Stimulated activated CD4-positive, alpha-beta T cell treated with anti-CD3 and anti-CD28 coated beads, Interleukin-1b, Interleukin-23, amount 100 ng/mL, for 24 hours (primary cell): ENCODE measurements at regions not wholly inside any gene's neighbourhood (a gene's known extent, or its start where the extent isn't known, plus 50 kb on each side); places are given as distances from the start of the nearest gene placed in this dataset.

Experiments used
- DNase-seq, 4 experiments: peaks; one replicate each; pipeline ENCODE4 v3.0.0-alpha.2; 2020; ENCODE audit warnings: low read depth in 4 of 4, low spot score in 1 of 4

- no peak for DNase-seq
These were observed 1414.7 kb downstream of the PLA2G4A start for GRCh38 chr1:188243456-188243855.

DNA sequence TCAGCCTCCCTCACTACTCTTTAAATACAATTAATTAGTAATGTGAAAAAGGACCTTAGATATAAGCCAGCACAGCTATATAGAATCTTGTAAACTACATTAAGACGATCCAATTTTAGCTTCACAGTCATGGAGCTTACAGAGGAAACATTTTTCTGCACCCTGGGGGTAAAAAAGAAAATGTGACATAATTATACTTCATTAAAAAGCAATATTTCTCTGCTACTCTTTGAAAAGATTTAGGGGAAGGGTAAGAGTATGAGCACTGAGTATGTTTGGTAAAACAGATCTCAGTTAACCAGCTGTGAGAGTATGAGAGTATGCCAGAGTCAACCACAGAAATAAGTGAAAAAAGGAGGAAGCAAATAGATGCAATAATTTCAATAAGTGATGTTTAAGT lies 1415.9 kb downstream of the PLA2G4A start:
- DNase-seq, result no peak

- no peak for DNase-seq
These were observed 1418.5 kb downstream of the PLA2G4A start for GRCh38 chr1:188247255-188247654.

DNA sequence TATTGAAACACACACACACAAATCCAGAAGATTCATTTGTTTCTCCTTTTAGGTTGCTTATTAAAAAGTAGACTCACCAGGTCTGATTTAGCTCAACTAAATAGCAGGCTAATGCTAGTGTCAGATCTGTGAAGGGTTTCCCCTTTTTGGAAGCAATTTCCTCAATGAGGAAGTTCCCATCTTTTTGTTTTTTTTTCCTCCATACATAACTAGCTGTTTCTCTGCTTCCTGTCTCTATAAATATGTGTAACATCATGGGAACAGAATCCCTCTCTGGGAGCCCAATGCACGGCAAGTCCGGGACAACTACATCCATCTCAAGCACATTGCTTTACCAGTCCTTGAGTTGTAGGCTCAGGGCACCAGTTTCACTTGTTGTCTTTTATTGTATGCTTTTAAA lies 1421.1 kb downstream of the PLA2G4A start:
- no peak for DNase-seq

- DNase-seq, result no peak
These were observed 1422.3 kb downstream of the PLA2G4A start for GRCh38 chr1:188251036-188251435.

GRCh38 chr1:188261849-188262248 lies 1433.1 kb downstream of the PLA2G4A start:
- no peak for DNase-seq

DNA sequence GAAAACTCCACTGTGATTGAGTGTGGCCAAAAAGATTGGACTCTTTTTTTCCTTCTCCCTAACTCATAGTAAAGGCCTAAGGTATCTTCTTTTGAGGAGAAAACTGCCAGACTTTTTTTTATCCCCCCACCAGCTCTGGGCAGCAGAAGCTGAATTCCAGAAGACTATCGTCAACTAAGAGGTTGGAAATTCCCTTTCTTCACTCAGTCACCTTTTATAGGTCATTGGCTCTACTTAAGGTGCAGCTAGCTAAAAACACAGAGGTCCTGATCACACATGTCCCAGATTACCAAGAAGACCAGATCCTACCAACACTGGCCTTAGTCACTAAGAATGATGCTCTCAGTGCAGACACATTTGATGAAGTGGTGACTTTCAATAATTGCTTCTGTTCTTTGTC lies 1441.2 kb downstream of the PLA2G4A start:
- no peak for DNase-seq

GRCh38 chr1:188270497-188270896 lies 1441.7 kb downstream of the PLA2G4A start:
- DNase-seq, result no peak

DNA sequence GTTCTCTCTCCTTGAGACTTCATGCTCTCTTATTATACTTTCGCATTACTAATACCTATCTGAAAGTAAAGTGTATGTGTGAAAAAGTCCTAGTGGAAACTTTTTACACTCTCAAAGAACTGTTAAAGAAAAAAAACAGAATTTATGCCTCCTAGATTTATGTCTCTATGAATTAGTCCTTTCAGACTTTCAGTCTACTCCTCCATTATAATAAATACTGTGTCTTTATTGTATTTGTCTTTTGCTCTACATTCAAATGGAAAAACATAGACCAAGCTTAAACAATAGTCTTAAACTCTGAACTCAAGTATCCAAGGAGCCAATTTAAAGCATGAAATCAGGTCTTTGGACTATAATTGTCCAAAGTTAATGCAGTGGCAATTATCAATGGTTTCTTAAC lies 1449.0 kb downstream of the PLA2G4A start:
- DNase-seq, result no peak

DNA sequence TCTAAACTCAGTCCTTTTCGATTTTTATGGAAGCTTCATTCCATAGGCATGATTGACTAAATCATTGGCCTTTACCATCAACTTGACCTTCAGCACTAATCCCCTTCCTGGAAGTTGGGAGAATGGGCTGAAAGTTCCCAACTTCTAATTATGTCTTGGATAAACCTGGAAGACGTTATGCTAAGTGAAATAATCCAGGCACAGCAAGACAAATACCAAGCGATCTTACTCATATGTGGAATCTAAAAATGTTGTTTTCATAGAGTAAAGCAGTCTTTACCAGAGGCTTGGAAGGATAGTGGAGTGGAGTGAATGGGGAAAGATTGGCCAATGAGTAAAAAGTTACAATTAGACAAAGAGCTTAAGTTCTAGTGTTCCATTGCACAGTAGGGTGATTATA lies 1453.2 kb downstream of the PLA2G4A start:
- DNase-seq, result no peak

DNA sequence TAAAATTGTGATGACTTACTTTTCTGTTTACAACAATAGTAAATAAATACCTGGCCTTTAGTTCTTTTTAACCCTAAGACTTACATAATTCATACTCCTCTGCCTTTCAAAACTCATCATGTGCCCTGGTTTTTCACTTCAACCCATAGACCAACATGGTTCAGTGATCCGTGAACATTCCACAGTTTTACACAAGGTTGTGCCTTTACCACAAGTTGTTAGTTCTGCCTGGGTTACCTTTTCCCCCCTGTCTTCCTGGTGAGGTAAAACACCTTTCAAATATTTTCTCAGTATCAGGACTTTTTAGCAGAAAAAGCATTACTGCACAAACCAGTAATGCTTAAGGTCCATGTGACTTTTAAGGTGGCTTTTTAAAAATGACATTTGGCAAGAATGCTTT lies 1466.4 kb downstream of the PLA2G4A start:
- no peak for DNase-seq

- DNase-seq, result no peak
These were observed 1474.0 kb downstream of the PLA2G4A start for GRCh38 chr1:188302746-188303145.

GRCh38 chr1:188314557-188315137 lies 1485.9 kb downstream of the PLA2G4A start:
- DNase-seq, result no peak

DNA sequence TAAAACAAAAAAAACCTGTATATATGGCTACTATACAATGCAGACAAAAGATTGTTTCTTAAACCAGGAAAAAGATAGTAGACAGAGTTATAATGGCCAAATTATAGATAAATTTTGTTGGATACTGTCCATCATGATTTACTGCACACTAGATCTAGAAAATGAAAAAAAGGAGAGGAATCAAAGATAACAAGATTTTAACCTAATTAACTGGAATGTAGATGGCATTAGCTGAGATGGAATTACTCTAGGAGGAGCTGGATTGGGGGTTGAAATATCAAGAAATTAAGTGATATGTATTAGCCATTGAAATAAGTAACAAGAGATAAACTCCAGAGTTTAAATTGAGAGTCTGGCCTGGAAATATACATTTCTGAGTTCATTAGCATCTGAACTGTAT lies 1489.1 kb downstream of the PLA2G4A start:
- DNase-seq, result no peak

GRCh38 chr1:188325211-188325610 lies 1496.5 kb downstream of the PLA2G4A start:
- no peak for DNase-seq

DNA sequence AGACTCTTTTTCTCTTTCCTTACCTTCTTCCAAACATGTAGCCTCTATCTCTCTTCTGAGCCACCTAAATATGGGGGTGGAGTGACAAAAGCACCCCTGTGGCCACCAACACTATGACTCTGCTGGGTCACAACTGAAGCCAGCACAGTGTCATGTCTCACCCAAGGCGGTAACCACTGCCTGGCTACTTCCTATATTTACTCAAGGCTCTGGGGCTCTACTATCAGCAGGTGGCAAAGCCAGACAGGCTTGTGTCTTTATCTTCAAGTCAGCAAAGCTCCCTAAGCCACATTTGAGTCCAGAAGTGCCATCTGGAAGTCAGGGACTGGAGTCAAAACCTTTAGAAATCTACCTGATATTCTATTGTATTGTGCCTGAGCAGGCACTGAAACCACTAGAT lies 1515.2 kb downstream of the PLA2G4A start:
- no peak for DNase-seq

DNA sequence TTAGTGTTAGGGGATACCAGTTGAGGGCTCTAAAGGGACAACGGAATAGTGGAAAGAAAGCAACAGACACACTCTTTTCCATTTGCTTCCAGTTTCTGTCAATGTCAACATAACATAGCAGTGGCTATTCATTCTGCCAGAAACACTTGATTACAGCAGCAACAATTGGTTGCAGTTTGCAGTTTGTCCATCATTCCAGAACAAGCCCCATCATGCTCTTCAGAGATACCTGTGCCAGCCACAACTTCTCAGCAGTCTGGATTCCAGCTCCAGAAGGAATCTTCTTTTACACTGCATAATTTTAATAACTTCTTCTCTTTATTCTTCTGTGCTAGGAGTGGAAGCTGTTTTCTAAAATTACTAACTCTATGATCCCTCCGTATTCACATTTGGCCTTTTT lies 1521.4 kb downstream of the PLA2G4A start:
- DNase-seq, result no peak

- no peak for DNase-seq
These were observed 1526.3 kb downstream of the PLA2G4A start for GRCh38 chr1:188355082-188355481.

DNA sequence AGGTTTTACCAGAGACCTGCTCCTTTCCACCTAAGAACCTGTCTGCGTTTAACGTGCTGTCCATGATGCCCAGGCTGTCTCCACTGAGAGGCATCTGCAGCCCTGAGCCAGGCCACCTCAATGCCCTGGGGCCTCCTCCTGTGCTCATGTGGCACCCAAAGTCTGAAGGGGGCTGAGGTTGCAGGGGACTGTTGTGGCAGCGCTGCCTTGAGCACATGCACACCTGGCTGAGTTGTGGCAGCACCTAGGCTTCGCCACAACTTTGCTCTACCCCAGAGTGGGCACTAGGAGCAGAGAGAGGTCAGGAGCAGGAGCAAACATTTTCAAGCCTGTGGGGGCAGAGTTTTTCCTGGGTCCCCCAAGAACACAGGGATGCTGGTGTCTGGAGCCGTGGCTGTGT lies 1527.1 kb downstream of the PLA2G4A start:
- no peak for DNase-seq

- no peak for DNase-seq
These were observed 1530.6 kb downstream of the PLA2G4A start for GRCh38 chr1:188359315-188359714.

GRCh38 chr1:188363943-188364342 lies 1535.2 kb downstream of the PLA2G4A start:
- no peak for DNase-seq

GRCh38 chr1:188364927-188365449 lies 1536.2 kb downstream of the PLA2G4A start:
- no peak for DNase-seq

DNA sequence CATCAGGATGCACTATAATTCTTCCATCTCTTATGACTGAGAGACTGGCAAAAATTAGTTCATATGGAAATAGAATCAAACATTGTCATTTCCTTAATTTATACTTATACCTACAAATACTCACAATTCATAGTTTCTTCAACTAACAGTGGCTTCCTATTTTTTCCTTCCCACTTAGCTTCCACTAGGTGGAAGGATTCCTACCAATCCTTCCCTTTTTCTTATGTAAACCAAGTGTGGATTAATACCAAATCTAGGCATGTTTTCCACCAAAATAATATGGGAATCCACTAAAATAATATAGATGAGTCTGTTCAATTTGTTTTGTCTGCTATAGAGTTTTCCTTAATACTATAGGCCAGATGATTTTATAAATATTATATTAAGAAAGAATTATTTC lies 1537.1 kb downstream of the PLA2G4A start:
- DNase-seq, result no peak

GRCh38 chr1:188367661-188368060 lies 1538.9 kb downstream of the PLA2G4A start:
- no peak for DNase-seq
